ENCODE measurements at regions not wholly inside any gene's neighbourhood (a gene's known extent, or its start where the extent isn't known, plus 50 kb on each side); places are given as distances from the start of the nearest gene placed in this dataset.

- TF ChIP-seq POLR2A (IDR thresholded peaks at IDR 0.05) (no peak), CTCF (IDR thresholded peaks at IDR 0.05) (no peak)
Measured at GRCh38 chr5:67591491-67591890, 394.9 kb upstream of the CD180 start.
